ENCODE measurements at regions not wholly inside any gene's neighbourhood (a gene's known extent, or its start where the extent isn't known, plus 50 kb on each side); places are given as distances from the start of the nearest gene placed in this dataset.

GRCh38 chr5:51279983-51280706 is 103.1 kb upstream of the ISL1 start:
- DNase-seq = no peak

- no peak for DNase-seq
These were observed 97.2 kb upstream of the ISL1 start for GRCh38 chr5:51286046-51286445.

GRCh38 chr5:51302343-51302742 is 80.9 kb upstream of the ISL1 start:
- no peak for DNase-seq

- no peak for DNase-seq
These were observed 56.4 kb upstream of the ISL1 start for GRCh38 chr5:51326844-51327243.
